CD4-positive, alpha-beta T cell treated with Interleukin-10 for 1 hour (primary cell): ENCODE measurements at regions not wholly inside any gene's neighbourhood (a gene's known extent, or its start where the extent isn't known, plus 50 kb on each side); places are given as distances from the start of the nearest gene placed in this dataset.

Experiments used
- DNase-seq: peaks from one replicate; pipeline ENCODE4 v3.0.0-alpha.2; 2020

GRCh38 chr5:61263561-61264272 is 68.3 kb upstream of the ZSWIM6 start:
- DNase-seq, result no peak

- DNase-seq, result no peak
Measured at GRCh38 chr5:61264273-61264661, 67.8 kb upstream of the ZSWIM6 start.

GRCh38 chr5:61267116-61267515 is 64.9 kb upstream of the ZSWIM6 start:
- DNase-seq, result no peak

GRCh38 chr5:61268871-61269270 is 63.2 kb upstream of the ZSWIM6 start:
- no peak for DNase-seq

GRCh38 chr5:61270510-61271165 is 61.4 kb upstream of the ZSWIM6 start:
- DNase-seq, result no peak

- no peak for DNase-seq
Measured at GRCh38 chr5:61272688-61273087, 59.4 kb upstream of the ZSWIM6 start.

GRCh38 chr5:61273279-61273975 is 58.6 kb upstream of the ZSWIM6 start:
- DNase-seq, result no peak

- DNase-seq, result no peak
Measured at GRCh38 chr5:61274511-61274911, 57.5 kb upstream of the ZSWIM6 start.

GRCh38 chr5:61275841-61276240 is 56.2 kb upstream of the ZSWIM6 start:
- DNase-seq, result peak; percentile 23

GRCh38 chr5:61277190-61277589 is 54.9 kb upstream of the ZSWIM6 start:
- DNase-seq, result no peak

- no peak for DNase-seq
Measured at GRCh38 chr5:61277781-61278180, 54.3 kb upstream of the ZSWIM6 start.

GRCh38 chr5:61279725-61280124 is 52.3 kb upstream of the ZSWIM6 start:
- DNase-seq, result no peak

- DNase-seq, result no peak
Measured at GRCh38 chr5:61280205-61280604, 51.9 kb upstream of the ZSWIM6 start.

GRCh38 chr5:61280761-61281427 is 51.2 kb upstream of the ZSWIM6 start:
- no peak for DNase-seq

GRCh38 chr5:61281686-61282085 is 50.4 kb upstream of the ZSWIM6 start:
- DNase-seq, result no peak
